HG03520 (cell line): ENCODE measurements at regions not wholly inside any gene's neighbourhood (a gene's known extent, or its start where the extent isn't known, plus 50 kb on each side); places are given as distances from the start of the nearest gene placed in this dataset.
"Not testable (repeated sequence)": the region's sequence is repeated elsewhere in the genome, so short reads cannot be mapped to it uniquely, and the experiment has no call there.

ENCODE experiments used
- ATAC-seq: cut with Tn5 transposase; IDR thresholded peaks from one replicate; pipeline ENCODE4 v1.9.1; 2021; ENCODE audit warnings: mild to moderate bottlenecking, moderate library complexity; ENCODE audit not compliant: unreplicated experiment

DNA sequence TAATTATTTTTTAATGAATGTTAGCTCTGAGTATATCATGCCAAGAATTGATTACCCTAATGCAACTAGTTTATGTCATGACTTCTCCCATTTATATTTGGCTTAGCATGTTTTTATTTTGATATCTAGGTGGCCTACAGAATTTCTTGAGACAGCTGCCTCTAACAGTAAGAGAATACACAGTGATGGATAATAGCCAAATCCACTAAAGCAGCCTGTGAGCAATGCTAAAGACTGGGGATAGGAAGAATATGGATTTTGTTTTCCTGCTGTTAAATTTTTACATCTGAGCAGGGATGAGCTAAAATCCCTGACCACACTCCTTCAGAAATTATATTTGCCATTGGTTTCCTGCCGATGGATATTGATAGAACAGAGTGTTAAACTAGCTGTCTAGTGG lies 149.3 kb upstream of the TGFBR2 start:
- ATAC-seq = no peak

DNA sequence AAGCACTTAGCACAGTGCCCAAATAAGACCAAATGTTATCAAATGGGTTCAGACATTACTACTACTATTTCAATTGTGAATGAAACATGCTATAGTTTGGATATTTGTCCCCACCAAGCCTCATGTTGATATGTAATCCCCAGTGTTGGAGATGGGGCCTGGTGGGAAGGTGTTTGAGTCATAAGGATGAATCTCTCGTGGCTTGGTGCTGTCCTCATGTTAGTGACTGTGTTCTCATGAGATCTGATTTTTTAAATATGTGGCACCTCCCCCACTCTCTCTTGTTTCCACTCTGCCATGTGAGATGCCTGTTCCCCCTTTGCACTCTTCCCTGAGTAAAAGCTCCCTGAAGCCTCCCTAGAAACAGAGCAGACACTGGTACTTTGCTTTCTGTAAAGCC lies 148.7 kb upstream of the TGFBR2 start:
- ATAC-seq = no peak

DNA sequence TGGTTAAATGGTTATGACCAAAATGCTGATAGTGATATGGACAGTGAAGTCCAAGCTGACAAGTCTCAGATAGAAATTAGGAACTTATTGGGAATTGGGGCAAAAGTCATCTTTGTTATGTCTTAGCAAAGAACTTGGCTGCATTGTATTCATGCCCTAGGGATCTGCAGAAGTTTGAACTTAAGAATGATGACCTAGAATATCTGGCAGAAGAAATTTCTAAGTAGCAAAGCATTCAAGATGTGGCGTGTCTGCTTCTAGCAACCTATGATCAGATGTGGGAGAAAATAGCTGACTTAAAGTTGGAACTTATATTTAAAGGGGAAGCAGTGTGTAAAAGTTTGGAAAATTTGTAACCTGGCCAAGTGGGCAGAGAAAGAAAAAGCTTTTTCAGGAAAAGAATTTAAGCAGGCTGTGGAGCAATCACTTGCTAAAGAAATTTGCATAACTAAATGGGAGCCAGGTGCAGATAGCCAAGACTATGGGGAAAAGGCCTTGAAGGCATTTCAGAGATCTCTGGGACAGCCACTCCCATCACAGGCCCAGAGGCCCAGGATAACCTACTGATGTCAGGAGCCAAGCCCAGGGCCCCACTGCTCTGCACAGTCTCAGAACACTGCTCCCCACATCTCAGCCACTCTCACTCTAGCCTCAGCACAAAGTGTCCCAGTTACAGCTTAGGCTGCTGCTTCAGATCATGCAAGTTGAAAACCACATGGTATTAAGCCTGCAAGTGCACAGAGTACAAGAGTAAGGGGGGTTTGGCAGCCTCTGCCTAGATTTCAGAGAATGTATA lies 147.8 kb upstream of the TGFBR2 start:
- ATAC-seq = no peak

DNA sequence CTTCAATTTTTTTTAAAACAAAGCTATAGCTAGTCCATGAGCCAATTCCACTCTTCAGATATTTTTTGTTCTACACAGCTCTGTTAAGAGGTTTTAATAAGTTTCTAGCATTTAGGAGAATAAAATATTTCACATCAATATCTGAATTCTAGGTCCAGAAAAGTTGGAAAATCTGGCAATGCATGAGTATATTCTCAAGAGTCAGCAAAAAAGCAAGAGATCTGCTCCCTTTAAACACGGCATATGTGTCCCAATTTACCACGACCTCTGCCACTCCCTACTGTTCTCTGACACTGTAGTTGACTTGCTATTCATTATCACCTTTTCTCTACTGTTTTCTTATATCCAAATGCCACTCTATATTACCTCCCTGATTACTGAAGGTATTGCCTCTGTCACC lies 145.1 kb upstream of the TGFBR2 start:
- no peak for ATAC-seq

DNA sequence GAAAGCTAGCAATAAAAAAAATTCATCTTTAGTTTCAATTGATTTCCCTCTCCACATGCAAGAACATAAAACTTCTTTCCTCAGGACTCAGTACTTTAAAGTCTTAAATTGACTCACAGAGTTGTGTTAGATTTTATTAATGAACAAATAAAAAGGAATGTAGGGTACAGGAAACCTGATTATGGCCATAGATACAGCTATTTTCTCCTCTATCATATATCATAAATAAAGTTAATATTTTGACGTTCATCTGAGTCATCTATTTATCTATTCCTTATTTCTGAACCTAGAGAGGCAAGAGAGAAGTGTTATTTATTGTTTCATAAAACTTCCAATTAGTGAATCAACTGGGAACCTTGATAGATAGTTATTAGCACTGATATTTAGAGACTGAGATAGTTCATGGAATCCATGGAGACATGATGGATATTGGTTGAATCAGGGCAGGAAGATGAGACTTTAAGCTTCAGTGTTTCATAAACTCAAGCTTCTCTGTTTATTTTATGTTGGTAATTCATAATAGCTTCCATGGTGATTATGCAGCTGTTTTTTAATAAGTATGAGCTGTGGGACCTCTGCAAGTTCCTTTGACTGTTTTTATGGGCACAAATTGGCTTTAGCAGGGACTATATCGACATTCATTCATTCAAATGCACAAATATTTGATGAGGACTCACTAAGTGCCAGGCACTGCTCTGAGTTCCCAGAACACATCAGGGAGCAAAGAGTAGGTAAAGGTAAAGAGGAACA lies 143.5 kb upstream of the TGFBR2 start:
- no peak for ATAC-seq

DNA sequence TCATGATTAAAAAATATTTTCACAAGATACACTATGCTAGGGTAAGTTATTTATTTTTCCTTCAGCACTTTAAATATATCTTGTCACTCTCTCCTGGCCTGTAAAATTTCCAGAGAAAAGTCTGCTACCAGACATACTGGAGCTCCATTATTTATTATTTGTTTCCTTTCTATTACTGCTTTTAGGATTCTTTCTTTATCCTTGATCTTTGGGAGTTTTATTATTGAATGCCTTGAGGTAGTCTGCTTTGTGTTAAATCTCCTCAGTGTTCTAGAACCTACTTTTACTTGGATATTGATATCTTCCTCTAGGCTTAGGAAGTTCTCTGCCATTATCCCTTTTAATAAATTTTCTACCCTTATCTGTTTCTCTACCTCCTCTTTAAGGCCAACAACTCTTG lies 142.0 kb upstream of the TGFBR2 start:
- no peak for ATAC-seq

DNA sequence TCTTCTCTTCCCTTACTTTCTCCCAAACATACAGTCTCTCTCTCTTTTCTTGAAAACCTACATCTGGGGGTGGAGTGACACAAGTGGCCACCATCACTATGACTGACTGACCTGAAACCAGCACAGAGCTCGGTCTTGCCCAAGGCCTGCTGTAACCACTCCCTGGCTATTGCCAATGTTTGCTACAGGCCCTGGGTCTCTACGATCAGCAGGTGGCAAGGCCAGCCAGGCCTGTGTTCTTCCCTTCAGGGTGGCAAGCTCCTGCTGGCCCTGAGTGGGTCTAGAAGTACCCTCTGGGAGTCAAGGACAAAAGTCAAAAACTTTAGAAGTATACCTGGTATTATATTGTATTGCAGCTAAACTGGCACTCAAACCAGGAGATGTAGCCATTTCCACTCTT lies 140.9 kb upstream of the TGFBR2 start:
- ATAC-seq = no peak

DNA sequence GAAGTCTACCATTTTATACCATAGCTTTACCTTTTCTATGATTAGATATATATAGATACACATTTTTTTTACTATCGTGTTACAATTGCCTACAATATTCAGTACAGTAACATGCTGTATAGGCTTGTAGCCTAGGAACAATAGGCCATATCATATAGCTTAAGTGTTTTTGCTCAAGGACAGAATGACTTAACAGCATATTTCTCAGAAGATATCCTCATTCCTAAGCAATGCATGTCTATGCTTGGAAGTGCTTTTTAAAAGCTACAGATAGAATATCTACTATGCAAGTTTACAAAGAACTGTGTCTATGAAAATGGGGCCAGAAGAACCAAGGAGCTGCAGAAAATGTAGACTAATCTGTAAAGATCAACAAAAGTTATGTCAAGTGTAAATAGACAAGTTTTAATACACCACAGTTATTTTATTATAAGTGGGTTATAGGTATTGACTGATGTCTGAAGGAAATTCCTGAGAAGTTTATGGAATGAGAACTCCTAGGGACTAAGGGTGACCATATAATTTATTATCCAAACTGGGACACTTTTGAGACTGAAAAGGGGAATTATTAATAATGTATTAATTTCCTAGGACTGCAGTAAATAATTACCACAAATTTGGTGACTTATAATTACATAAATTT lies 138.7 kb upstream of the TGFBR2 start:
- no peak for ATAC-seq

DNA sequence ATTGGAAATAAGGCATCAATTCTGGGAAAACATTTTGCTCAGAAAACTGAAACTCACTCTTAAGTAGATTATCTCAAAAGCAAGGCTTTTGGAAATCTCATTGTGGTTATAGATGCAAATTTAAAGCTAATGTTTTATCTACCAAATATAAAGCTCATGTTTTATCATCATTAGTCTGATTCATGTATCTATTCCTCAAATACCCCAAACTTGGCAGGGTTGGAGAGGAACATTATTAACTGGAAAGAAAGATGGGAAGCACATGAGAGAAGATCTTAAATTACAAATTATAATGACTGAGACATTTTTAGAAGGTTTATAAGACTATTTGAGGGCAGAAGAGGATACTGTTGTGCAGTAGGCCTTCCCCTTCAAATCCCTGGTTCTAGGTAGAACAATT lies 137.3 kb upstream of the TGFBR2 start:
- ATAC-seq = no peak

DNA sequence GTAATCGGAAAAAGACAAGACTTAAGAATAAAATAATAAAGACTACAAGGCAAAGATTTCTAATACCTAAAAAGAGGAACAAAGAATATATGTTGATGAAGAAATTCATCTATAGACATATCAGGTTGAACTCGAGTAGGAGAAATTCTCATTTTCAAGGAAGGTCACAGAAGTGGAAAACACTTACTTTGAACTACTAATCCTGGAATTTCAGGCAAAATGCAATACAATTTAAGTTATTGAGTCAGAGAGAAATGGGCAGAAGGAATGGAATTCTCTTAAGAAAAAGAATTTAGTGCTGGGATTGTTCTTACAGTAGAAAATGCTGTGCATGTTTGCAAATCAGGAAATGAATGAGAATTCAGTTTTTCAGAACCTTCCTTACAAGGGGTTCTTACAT lies 135.9 kb upstream of the TGFBR2 start:
- ATAC-seq = no peak

DNA sequence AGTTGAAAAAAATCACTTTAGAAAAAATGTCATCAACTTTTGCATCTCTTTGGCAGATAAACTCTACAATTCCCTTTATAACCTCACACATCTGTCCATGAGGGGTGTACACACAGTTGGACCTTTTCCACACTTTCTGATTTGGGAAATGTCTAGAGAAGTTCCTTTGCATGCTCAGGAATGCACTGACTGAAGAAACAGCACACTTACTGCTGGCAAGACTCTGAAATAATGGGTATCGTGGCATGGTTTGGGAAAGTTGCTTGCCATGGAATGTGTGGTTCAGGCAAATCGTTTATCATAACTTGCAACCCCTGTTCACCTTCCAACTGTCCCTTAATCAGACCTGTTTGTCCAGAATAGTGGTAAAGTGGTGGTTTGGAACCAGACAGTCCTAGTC lies 135.3 kb upstream of the TGFBR2 start:
- no peak for ATAC-seq

DNA sequence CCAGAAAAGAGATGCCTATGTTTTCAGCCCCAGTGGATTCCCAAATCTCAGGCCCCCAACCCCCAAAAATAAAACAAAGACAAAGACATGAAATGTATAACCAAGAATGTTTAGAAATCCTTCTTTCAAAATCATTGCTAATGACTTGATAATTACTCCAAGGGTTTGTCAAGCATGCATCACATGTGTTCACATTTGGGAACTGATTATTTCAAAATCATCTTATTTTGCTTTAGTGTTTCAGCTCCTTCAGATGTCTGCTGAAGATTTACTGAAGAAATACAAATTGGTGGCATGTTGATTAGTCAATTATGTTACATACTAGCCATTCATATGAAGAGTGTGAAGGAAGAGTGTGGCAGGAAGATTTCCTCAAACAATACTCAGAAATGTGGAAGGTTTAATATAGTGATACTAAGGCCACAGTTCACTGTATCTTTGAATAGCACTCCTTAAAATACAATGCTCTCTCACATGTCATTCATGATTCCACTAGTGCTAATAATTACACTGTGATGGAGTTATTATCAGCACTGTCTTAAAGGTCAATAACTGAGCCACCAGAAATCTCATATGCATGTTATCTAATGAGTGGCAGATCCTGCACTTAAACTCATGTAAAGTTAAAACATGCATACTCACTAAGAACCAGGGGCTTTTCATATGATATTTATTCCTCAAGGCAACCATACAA lies 134.5 kb upstream of the TGFBR2 start:
- no peak for ATAC-seq

DNA sequence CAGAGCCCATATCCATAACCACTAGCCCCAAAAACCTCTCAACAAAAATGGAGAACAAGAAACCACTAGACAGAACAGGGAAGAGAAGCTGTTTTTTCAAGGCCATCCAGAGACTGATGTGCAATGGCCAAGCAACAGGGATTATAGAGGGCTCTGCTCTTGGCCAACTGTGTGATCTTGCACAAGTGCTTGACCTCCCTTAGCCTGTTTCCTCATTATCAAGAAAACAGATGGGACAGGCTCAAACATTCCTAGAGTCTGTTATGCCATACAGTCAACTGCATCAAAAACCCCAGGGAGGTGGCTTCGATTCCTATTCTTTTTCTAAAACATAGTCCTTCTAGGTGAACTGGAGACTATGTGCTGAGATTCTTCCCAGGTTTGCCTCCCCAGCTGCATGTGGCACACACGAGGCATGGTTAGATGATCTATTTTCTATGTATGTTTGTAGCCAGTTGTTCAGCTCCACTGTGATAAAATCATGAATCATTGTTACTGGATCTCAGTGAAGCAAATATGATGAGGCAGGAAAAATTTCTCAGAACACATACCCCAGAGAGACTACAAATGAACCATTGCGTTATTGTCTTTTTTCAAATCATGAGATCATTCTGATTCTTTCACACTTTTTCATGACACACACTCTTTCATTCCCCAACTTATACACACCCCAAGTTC lies 132.9 kb upstream of the TGFBR2 start:
- ATAC-seq = no peak

DNA sequence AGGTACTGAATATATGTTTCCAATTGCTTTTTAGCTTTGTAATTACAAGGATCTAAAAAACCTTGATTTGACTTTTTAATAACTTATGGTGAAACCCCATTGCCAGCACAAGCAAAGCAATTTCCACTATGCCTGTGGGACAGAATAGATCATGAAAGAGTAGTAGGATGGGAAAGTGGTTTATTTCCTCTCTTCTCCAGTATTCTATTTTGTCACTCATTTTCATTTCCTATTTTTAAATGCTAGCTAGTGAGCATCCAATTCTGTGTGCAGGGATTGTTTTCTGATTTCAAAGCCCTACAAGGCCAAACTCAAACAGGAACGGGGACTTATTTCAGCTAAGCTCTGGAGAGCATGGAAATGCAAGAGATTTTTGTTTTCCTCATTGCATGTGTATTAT lies 132.0 kb upstream of the TGFBR2 start:
- ATAC-seq = no peak

DNA sequence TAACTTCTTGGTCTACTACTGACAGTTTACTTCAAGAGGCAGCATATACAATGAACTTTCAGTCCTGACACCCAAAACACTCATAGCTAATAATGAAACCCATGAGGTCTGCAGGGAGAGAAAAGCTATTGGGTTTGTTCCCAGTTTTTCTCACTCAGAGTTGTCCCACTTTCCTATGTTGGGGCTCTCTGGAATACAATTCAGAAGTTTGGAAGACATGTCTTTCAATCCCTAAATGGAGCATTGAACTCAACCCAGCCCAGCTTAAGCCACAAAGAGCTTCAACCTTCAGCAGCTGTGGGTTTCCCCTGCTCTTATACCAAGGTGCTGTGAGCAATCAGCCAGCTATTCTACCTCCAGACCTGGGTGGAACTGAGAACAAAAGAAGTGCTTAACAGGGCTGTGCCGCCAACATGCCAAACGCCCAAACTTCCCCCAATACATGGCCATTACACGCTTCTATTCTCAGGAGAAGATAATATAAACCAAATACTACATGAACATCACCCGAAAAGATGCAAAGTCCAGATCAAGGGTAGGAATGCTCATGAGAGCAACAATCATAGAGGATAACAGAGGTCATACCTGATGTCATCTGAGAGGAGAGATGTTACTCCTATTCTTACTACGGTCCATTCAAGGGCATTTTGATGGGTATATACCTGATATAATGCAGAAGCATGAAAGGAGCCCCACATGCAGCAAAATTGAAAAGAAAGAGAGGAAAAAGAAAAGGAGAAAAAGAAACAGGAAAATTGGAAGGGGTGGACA lies 131.2 kb upstream of the TGFBR2 start:
- peak; percentile 76 for ATAC-seq

DNA sequence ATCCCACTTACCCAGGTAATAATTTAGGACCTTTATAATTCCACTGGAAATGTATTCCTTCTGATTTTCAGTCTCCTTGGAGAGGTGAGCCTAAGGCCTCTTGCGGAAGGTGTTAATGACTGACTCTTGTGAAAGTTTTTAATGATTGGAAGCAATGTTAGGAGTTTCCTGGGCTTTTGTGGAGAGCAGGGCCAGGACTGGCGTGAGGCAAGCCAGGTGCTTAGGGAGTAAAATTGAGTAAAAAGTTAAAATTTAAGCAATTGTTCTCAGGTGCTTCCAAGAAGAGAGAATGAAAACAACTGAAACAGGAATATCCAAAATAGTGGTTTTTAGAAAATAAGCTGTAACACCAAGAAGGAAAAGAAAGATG lies 130.6 kb upstream of the TGFBR2 start:
- ATAC-seq = no peak

DNA sequence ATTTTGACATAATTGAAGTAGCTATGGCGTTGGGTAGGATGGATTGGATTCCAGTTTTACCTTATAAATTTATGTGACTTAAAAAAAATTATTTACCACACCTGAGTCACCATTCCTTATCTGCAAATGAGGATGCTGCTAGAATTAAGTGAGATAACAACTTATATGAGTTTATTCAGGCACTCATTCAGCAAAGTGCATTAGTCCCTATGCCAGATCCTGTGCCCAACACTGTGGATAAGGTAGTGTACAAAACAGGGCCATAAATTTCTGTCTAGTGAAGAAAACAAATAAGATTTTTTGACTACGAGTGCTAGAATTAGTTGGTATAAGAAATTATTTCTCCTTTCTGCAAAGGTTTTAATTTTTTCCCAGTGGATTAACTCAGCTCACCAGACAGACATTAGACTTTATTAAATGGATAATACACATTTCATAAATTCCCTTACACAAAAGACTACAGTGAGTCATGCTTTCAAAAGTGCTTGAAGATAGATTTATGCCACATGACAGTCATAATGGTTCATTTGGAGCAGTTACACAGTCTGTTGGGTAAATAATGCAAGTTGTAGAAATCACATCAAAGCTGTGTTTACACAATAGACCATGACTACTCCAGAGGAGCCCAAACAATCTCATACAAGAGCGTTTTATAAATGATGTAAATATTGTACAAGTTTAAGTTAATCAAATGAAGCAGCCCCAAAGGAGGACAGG lies 129.9 kb upstream of the TGFBR2 start:
- ATAC-seq = peak; percentile 48

DNA sequence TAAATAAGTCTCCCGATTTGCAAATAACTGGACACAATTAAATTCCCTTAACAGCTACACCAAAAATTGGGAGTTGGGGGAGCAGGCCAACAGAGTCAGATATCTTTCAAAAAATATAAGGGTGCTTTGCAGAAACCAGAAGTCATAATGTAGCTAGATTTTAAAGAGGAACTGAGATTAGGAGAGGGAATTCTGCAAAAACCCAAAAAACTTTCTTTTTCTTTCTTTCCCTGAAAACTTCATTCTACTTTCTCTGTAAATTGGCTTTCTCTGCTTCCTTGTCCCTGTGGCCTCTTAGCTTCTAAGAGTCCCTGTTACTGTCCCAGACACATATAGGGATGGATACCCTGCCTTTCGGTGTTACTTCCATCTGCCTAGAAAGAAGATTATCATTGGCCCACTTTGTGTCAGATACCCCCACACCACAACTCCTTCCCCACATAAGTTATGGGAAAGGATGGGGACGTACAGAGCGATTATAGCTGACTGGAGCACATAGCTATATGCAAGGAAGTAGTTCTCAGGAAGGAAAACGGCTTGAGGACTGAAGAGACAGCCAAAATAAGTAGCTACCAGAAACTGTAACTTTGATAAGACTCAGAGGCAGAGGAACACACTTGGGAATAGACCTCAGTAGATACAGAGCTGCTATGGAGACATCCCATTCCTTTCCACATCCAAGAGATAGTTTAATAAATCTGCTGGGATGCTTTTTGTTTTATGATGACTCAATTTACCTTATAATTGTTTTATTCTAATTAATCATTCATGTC lies 129.1 kb upstream of the TGFBR2 start:
- no peak for ATAC-seq

DNA sequence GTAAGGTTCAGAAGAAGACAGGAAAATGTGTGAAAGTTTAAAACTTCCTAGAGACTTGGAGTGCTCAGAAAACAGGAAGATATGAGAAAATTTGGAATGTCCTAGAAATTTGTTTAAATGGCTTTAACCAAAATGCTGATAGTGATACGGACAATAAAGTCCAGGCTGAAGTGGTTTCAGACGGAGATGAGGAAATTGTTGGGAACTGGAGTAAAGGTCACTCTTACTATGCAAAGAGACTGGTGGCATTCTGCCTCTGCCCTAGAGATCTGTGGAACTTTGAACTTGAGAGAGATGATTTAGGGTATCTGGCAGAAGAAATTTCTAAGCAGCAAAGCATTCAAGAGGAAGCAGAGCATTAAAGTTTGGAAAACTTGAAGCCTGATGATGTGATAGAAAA lies 126.7 kb upstream of the TGFBR2 start:
- ATAC-seq = not testable (repeated sequence)
